DOHH2 (cell line): ENCODE measurements at regions not wholly inside any gene's neighbourhood (a gene's known extent, or its start where the extent isn't known, plus 50 kb on each side); places are given as distances from the start of the nearest gene placed in this dataset.

Experiments
- H3F3A ChIP-seq: fragments of 200-600 bp; sonication (generic), shearing (Covaris generic); 2 replicates; pipeline ENCODE4 v1.6.0; 2016; ENCODE audit warnings: antibody characterized with exemption, mild to moderate bottlenecking; ENCODE audit not compliant: control insufficient read depth, insufficient read depth
- H3K27ac ChIP-seq: fragments of 200-600 bp; sonication (generic); 2 replicates; pipeline ENCODE4 v1.5.1; 2014; ENCODE audit warnings: low read depth, mild to moderate bottlenecking, low read length, moderate library complexity
- H3K27me3 ChIP-seq: fragments of 200-600 bp; sonication (generic); 2 replicates; pipeline ENCODE4 v1.6.1; 2014; ENCODE audit warnings: mild to moderate bottlenecking, low read length, mixed read lengths; ENCODE audit not compliant: control insufficient read depth
- H3K36me3 ChIP-seq: fragments of 200-600 bp; sonication (generic); 2 replicates; pipeline ENCODE4 v1.6.1; 2014; ENCODE audit warnings: mild to moderate bottlenecking, low read length, moderate library complexity, mixed read lengths; ENCODE audit not compliant: control insufficient read depth
- H3K4me1 ChIP-seq: fragments of 200-600 bp; sonication (generic); 2 replicates; pipeline ENCODE4 v1.6.1; 2014; ENCODE audit warnings: mild to moderate bottlenecking, low read length, mixed read lengths; ENCODE audit not compliant: control insufficient read depth
- H3K4me2 ChIP-seq: fragments of 200-600 bp; sonication (generic); 2 replicates; pipeline ENCODE4 v1.6.0; 2014; ENCODE audit warnings: mild to moderate bottlenecking, low read length, moderate library complexity
- H3K4me3 ChIP-seq: fragments of 200-600 bp; sonication (generic); 2 replicates; pipeline ENCODE4 v1.5.1; 2014; ENCODE audit warnings: mild to moderate bottlenecking, low read length, mixed read lengths
- H3K79me2 ChIP-seq: fragments of 200-600 bp; sonication (generic); 2 replicates; pipeline ENCODE4 v1.6.1; 2014; ENCODE audit warnings: mild to moderate bottlenecking, low read length, mixed read lengths; ENCODE audit not compliant: control insufficient read depth
- H3K9me2 ChIP-seq: fragments of 200-600 bp; sonication (generic); replicated peaks from 2 replicates; pipeline ENCODE4 v1.6.1; 2014; ENCODE audit warnings: mild to moderate bottlenecking, low read length, mixed read lengths; ENCODE audit not compliant: control insufficient read depth
- H3K9me3 ChIP-seq: fragments of 200-600 bp; sonication (generic); 2 replicates; pipeline ENCODE4 v1.6.1; 2014; ENCODE audit warnings: antibody characterized with exemption, low read length, mixed read lengths; ENCODE audit not compliant: control insufficient read depth, insufficient read depth
- H4K20me1 ChIP-seq: fragments of 200-600 bp; sonication (generic); 2 replicates; pipeline ENCODE4 v1.6.0; 2014; ENCODE audit warnings: low read depth, mild to moderate bottlenecking, antibody characterized with exemption, low read length, moderate library complexity; ENCODE audit not compliant: control insufficient read depth, insufficient read depth
- EZH2phosphoT487 ChIP-seq: fragments of 200-600 bp; sonication (generic); IDR thresholded peaks from 2 replicates; pipeline ENCODE4 v1.6.1; 2017; ENCODE audit warnings: borderline replicate concordance, mild to moderate bottlenecking, antibody characterized with exemption, low read length, moderate library complexity, mixed read lengths
- TF ChIP-seq, protein P1 (sequence below): fragments of 200-600 bp; sonication (generic); IDR thresholded peaks from one replicate; pipeline ENCODE4 v1.5.1; 2014; ENCODE audit warnings: antibody characterized with exemption, mild to moderate bottlenecking, low read depth, low read length; ENCODE audit not compliant: poor library complexity, severe bottlenecking

DNA sequence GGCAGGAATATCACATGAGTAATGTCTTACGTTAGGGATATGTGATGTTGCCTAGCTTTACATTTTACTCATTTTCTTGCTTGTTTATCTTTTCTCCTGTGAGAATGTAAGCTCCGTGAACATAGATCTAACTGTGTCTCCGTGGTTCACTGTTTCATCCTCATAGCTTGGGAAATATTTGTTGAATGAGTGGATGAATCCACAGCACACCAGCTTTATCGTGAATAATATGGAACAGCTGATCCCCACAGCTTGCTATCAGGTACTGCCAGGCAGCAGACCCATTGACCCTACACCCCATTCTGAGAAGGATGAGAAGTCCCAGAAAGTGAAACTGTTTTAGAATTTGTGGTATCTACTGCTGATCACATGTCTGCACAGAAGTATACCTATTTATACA lies 106.8 kb upstream of the FBN2 start:
- H3K27me3 ChIP-seq, result no peaks in the 10 kb centered on the region
- no peaks in the 10 kb centered on the region for H3K4me1 ChIP-seq
- H4K20me1 ChIP-seq, result no peaks in the 10 kb centered on the region
- no peaks in the 10 kb centered on the region for H3K36me3 ChIP-seq
- H3K9me2 ChIP-seq, result no peaks in the 10 kb centered on the region
- TF ChIP-seq EZH2phosphoT487, result no peak
- TF ChIP-seq, protein P1, sequence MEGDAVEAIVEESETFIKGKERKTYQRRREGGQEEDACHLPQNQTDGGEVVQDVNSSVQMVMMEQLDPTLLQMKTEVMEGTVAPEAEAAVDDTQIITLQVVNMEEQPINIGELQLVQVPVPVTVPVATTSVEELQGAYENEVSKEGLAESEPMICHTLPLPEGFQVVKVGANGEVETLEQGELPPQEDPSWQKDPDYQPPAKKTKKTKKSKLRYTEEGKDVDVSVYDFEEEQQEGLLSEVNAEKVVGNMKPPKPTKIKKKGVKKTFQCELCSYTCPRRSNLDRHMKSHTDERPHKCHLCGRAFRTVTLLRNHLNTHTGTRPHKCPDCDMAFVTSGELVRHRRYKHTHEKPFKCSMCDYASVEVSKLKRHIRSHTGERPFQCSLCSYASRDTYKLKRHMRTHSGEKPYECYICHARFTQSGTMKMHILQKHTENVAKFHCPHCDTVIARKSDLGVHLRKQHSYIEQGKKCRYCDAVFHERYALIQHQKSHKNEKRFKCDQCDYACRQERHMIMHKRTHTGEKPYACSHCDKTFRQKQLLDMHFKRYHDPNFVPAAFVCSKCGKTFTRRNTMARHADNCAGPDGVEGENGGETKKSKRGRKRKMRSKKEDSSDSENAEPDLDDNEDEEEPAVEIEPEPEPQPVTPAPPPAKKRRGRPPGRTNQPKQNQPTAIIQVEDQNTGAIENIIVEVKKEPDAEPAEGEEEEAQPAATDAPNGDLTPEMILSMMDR, result no peak
- no peaks in the 10 kb centered on the region for H3F3A ChIP-seq
- no peak overlapping the region for H3K4me3 ChIP-seq
- H3K9me3 ChIP-seq, result no peaks in the 10 kb centered on the region
- H3K4me2 ChIP-seq, result no peak overlapping the region
- H3K79me2 ChIP-seq, result no peaks in the 10 kb centered on the region
- no peak overlapping the region for H3K27ac ChIP-seq

GRCh38 chr5:128645581-128645980 lies 107.5 kb upstream of the FBN2 start:
- TF ChIP-seq EZH2phosphoT487, result no peak
- TF ChIP-seq, protein P1, result no peak
- Histone ChIP-seq H3K27me3 (no peaks in the 10 kb centered on the region), H3K9me3 (no peaks in the 10 kb centered on the region), H3F3A (no peaks in the 10 kb centered on the region), H3K9me2 (no peaks in the 10 kb centered on the region), H4K20me1 (no peaks in the 10 kb centered on the region), H3K4me2 (no peak overlapping the region), H3K4me1 (no peaks in the 10 kb centered on the region), H3K4me3 (no peak overlapping the region), H3K79me2 (no peaks in the 10 kb centered on the region), H3K36me3 (no peaks in the 10 kb centered on the region), H3K27ac (no peak overlapping the region)

- H3K9me3 ChIP-seq, result no peaks in the 10 kb centered on the region
- no peak for TF ChIP-seq EZH2phosphoT487
- H3K79me2 ChIP-seq, result no peaks in the 10 kb centered on the region
These were observed 108.1 kb upstream of the FBN2 start for GRCh38 chr5:128646176-128646575.

GRCh38 chr5:128649192-128649591 lies 111.1 kb upstream of the FBN2 start:
- no peak overlapping the region for H3K4me3 ChIP-seq
- H3K9me2 ChIP-seq, result no peaks in the 10 kb centered on the region
- no peak overlapping the region for H3K27ac ChIP-seq
- H3K36me3 ChIP-seq, result no peaks in the 10 kb centered on the region
- no peaks in the 10 kb centered on the region for H3F3A ChIP-seq
- TF ChIP-seq, protein P1, result no peak
- no peak for TF ChIP-seq EZH2phosphoT487
- H4K20me1 ChIP-seq, result no peaks in the 10 kb centered on the region
- no peaks in the 10 kb centered on the region for H3K4me1 ChIP-seq
- no peaks in the 10 kb centered on the region for H3K9me3 ChIP-seq
- no peaks in the 10 kb centered on the region for H3K27me3 ChIP-seq
- no peaks in the 10 kb centered on the region for H3K79me2 ChIP-seq
- no peak overlapping the region for H3K4me2 ChIP-seq

More at GRCh38 chr5:128646176-128646575, 108.1 kb upstream of the FBN2 start:
- Histone ChIP-seq H3K9me2 (no peaks in the 10 kb centered on the region), H3K4me1 (no peaks in the 10 kb centered on the region), H3K36me3 (no peaks in the 10 kb centered on the region), H3K27me3 (no peaks in the 10 kb centered on the region), H4K20me1 (no peaks in the 10 kb centered on the region), H3K4me2 (no peak overlapping the region), H3K4me3 (no peak overlapping the region), H3F3A (no peaks in the 10 kb centered on the region), H3K27ac (no peak overlapping the region)
